Smooth muscle cell (in vitro differentiated cells): ENCODE measurements at regions not wholly inside any gene's neighbourhood (a gene's known extent, or its start where the extent isn't known, plus 50 kb on each side); places are given as distances from the start of the nearest gene placed in this dataset.

Source experiments
- DNase-seq: peaks from one replicate; lab custom pipeline; 2025; ENCODE audit not compliant: unreplicated experiment; lab: John Stamatoyannopoulos, UW
- H2AFZ ChIP-seq: fragments of 200-600 bp; sonication (generic); 2 replicates; pipeline ENCODE4 v1.6.0; 2016; ENCODE audit warnings: antibody characterized with exemption, low read depth, mild to moderate bottlenecking
- H3F3A ChIP-seq: fragments of 200-600 bp; sonication (generic); 2 replicates; pipeline ENCODE4 v1.6.0; 2017; ENCODE audit warnings: antibody characterized with exemption, low read depth
- H3K27ac ChIP-seq: fragments of 200-600 bp; sonication (generic); 2 replicates; pipeline ENCODE4 v1.5.1; 2016; ENCODE audit warnings: low read depth, mild to moderate bottlenecking
- H3K27me3 ChIP-seq: fragments of 200-600 bp; sonication (generic); 2 replicates; pipeline ENCODE4 v1.6.1; 2016; ENCODE audit warnings: low read depth, mild to moderate bottlenecking
- H3K36me3 ChIP-seq: fragments of 200-600 bp; sonication (generic); 2 replicates; pipeline ENCODE4 v1.5.1; 2016; ENCODE audit warnings: low read depth
- H3K4me1 ChIP-seq: fragments of 200-600 bp; sonication (generic); 2 replicates; pipeline ENCODE4 v1.5.1; 2016; ENCODE audit warnings: low read depth
- H3K4me2 ChIP-seq: fragments of 200-600 bp; sonication (generic); 2 replicates; pipeline ENCODE4 v1.6.0; 2016; ENCODE audit warnings: mild to moderate bottlenecking
- H3K4me3 ChIP-seq: fragments of 200-600 bp; sonication (generic); 2 replicates; pipeline ENCODE4 v1.5.1; 2016; ENCODE audit warnings: mild to moderate bottlenecking
- H3K79me2 ChIP-seq: fragments of 200-600 bp; sonication (generic); 2 replicates; pipeline ENCODE4 v1.6.0; 2016; ENCODE audit warnings: low read depth, mild to moderate bottlenecking
- H3K9ac ChIP-seq: fragments of 200-600 bp; sonication (generic); 2 replicates; pipeline ENCODE4 v1.6.0; 2016; ENCODE audit warnings: low read depth
- H3K9me3 ChIP-seq: fragments of 200-600 bp; sonication (generic); replicated peaks from 2 replicates; pipeline ENCODE4 v1.5.1; 2016; ENCODE audit warnings: low read depth
- H4K20me1 ChIP-seq: fragments of 200-600 bp; sonication (generic); 2 replicates; pipeline ENCODE4 v1.6.0; 2016; ENCODE audit warnings: low read depth
- WGBS: methylation state at CpG from one replicate; pipeline ENCODE4 v1.1.7; 2016; ENCODE audit warnings: low lambda C conversion rate; 5-methylcytosine and 5-hydroxymethylcytosine counted together
- TF ChIP-seq, protein P1 (sequence below): fragments of 200-600 bp; sonication (generic); IDR thresholded peaks from 2 replicates; pipeline ENCODE4 v1.5.1; 2017; ENCODE audit warnings: borderline replicate concordance, mild to moderate bottlenecking, antibody characterized with exemption; ENCODE audit not compliant: insufficient read depth, poor library complexity, severe bottlenecking

DNA sequence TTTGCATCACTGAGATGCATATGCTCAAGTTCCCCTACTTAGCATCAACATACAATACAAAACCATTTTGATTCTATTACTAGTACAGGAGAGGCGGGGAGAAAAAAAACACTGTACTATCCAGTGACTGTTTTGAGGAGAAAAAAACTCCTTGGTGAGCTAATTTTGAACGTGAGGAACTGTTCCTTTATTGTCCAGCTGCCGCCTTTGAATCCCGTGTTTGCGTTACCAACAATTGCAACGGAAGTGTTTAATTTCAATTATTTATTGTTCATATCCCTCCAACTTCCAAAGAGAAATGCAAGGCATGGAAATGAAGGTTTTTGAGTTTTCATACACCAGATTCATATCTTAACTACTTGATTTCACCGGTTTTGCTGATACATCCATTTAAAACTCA lies 66.4 kb upstream of the ARHGAP21 start:
- Histone ChIP-seq H3K27ac (no peak overlapping the region), H3K9me3 (no peaks in the 10 kb centered on the region), H3K4me3 (no peak overlapping the region), H3K27me3 (no peaks in the 10 kb centered on the region), H3K79me2 (no peaks in the 10 kb centered on the region), H4K20me1 (no peaks in the 10 kb centered on the region), H2AFZ (peak overlapping the region; percentile 69), H3F3A (no peaks in the 10 kb centered on the region), H3K9ac (no peak overlapping the region), H3K36me3 (no peaks in the 10 kb centered on the region), H3K4me2 (no peak overlapping the region), H3K4me1 (peaks cover 9% of the 10 kb centered on the region)
- whole genome bisulfite sequencing = 94% methylated on average over 7 of the region's 7 CpGs
- TF ChIP-seq, protein P1, sequence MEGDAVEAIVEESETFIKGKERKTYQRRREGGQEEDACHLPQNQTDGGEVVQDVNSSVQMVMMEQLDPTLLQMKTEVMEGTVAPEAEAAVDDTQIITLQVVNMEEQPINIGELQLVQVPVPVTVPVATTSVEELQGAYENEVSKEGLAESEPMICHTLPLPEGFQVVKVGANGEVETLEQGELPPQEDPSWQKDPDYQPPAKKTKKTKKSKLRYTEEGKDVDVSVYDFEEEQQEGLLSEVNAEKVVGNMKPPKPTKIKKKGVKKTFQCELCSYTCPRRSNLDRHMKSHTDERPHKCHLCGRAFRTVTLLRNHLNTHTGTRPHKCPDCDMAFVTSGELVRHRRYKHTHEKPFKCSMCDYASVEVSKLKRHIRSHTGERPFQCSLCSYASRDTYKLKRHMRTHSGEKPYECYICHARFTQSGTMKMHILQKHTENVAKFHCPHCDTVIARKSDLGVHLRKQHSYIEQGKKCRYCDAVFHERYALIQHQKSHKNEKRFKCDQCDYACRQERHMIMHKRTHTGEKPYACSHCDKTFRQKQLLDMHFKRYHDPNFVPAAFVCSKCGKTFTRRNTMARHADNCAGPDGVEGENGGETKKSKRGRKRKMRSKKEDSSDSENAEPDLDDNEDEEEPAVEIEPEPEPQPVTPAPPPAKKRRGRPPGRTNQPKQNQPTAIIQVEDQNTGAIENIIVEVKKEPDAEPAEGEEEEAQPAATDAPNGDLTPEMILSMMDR = no peak
- no peak for DNase-seq

GRCh38 chr10:24784923-24785322 lies 61.2 kb upstream of the ARHGAP21 start:
- Histone ChIP-seq H3K9me3 (no peaks in the 10 kb centered on the region), H3K79me2 (no peaks in the 10 kb centered on the region), H3K27me3 (no peaks in the 10 kb centered on the region), H3K4me1 (no peaks in the 10 kb centered on the region), H3K36me3 (no peaks in the 10 kb centered on the region), H3F3A (no peaks in the 10 kb centered on the region), H3K27ac (no peak overlapping the region), H3K9ac (no peak overlapping the region), H3K4me3 (no peak overlapping the region), H2AFZ (no peak overlapping the region), H4K20me1 (no peaks in the 10 kb centered on the region), H3K4me2 (no peak overlapping the region)
- 81% methylated on average over 6 of the region's 6 CpGs for WGBS
- TF ChIP-seq, protein P1 = no peak
- DNase-seq = no peak

DNA sequence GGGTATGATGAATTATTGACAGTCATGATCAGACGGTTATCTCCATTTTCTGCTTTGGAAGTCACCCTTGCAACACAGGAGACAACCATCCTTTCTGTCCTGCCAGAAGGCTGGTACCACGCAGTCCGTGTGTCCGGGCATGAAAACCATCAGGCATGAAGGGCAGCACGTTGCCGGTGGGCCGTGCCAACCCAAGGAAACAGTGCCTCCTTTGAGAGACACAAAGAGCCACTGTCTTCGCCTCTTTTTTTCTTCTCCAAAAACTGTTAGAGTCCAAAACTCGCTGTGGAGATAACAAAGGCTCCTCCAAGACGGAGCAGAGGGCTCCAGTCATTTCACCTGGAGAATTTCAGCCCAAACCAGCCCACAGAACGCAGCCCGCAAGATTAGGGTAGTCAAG lies 60.4 kb upstream of the ARHGAP21 start:
- H3K9ac ChIP-seq = no peak overlapping the region
- no peaks in the 10 kb centered on the region for H3K4me1 ChIP-seq
- H3F3A ChIP-seq = no peaks in the 10 kb centered on the region
- H3K4me2 ChIP-seq = no peak overlapping the region
- H3K4me3 ChIP-seq = no peak overlapping the region
- no peaks in the 10 kb centered on the region for H3K27me3 ChIP-seq
- WGBS = 96% methylated on average over 12 of the region's 12 CpGs
- H3K27ac ChIP-seq = no peak overlapping the region
- TF ChIP-seq, protein P1 = no peak
- no peaks in the 10 kb centered on the region for H3K79me2 ChIP-seq
- no peaks in the 10 kb centered on the region for H4K20me1 ChIP-seq
- H3K9me3 ChIP-seq = no peaks in the 10 kb centered on the region
- no peak overlapping the region for H2AFZ ChIP-seq
- H3K36me3 ChIP-seq = no peaks in the 10 kb centered on the region
- DNase-seq = no peak

DNA sequence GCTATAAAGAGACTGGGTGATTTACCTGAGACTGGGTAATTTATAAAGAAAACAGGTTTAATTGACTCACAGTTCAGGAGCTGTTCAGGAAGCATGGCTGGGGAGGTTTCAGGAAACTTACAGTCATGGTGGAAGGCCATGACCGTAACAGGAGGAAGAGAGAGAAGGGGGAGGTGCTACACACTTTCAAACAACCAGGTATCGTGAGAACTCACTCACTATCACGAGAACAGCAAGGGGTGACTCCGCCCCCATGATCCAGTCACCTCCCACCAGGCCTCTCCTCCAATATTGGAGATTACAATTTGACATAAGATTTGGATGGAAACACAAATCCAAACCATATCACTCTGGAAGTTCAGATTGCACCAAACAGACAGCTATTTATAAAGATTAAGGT lies 59.8 kb upstream of the ARHGAP21 start:
- Histone ChIP-seq H3K27ac (no peak overlapping the region), H2AFZ (no peak overlapping the region), H3K9me3 (no peaks in the 10 kb centered on the region), H3F3A (no peaks in the 10 kb centered on the region), H3K4me1 (no peaks in the 10 kb centered on the region), H3K4me3 (no peak overlapping the region), H3K9ac (no peak overlapping the region), H3K4me2 (no peak overlapping the region), H4K20me1 (no peaks in the 10 kb centered on the region), H3K27me3 (no peaks in the 10 kb centered on the region), H3K36me3 (no peaks in the 10 kb centered on the region), H3K79me2 (no peaks in the 10 kb centered on the region)
- WGBS = 91% methylated on average over 4 of the region's 4 CpGs
- DNase-seq = no peak
- TF ChIP-seq, protein P1 = no peak
